Adrenal gland (tissue), 9 donors: ENCODE measurements at regions not wholly inside any gene's neighbourhood (a gene's known extent, or its start where the extent isn't known, plus 50 kb on each side); places are given as distances from the start of the nearest gene placed in this dataset.

Source experiments
- DNase-seq, 7 donors: peaks; one replicate each; pipeline ENCODE4 v3.0.0-alpha.2; 2019 to 2020
- H3K27ac ChIP-seq, 5 donors: fragments of 200-600 bp; sonication (generic) in 4 of 5; 1 replicate in 3 of 5; 2 replicates in 2 of 5; pipeline versions ENCODE4 v1.5.1 to v1.8.0; 2016 to 2020; ENCODE audit warnings: mild to moderate bottlenecking in 1 of 5
- H3K27me3 ChIP-seq: fragments of 200-600 bp; 2 replicates; pipeline ENCODE4 v1.8.0; 2021
- H3K36me3 ChIP-seq, 2 donors: fragments of 200-600 bp; replicated peaks in 1 of 2; 1 replicate in 1 of 2; 2 replicates in 1 of 2; pipeline versions ENCODE4 v1.5.1 to v1.8.0; 2018 to 2022
- H3K4me1 ChIP-seq, 2 donors: fragments of 200-600 bp; replicated peaks in 1 of 2; 1 replicate in 1 of 2; 2 replicates in 1 of 2; pipeline versions ENCODE4 v1.5.1 to v1.8.0; 2018 to 2021
- H3K4me3 ChIP-seq, 4 donors: fragments of 200-600 bp; sonication (generic) in 3 of 4; one replicate each; pipeline ENCODE4 v1.5.1; 2016 to 2018
- H3K9me3 ChIP-seq, 3 donors: fragments of 200-600 bp; sonication (generic) in 1 of 3; replicated peaks in 1 of 3; 1 replicate in 2 of 3; 2 replicates in 1 of 3; pipeline versions ENCODE4 v1.5.1 to v1.8.0; 2016 to 2021
- CTCF ChIP-seq, 6 experiments: fragments of 450-650 bp in 4 of 6; fragments of 200-600 bp in 2 of 6; sonication (generic) in 1 of 6; IDR thresholded peaks; 1 replicate in 5 of 6; 2 replicates in 1 of 6; pipeline versions ENCODE4 v1.5.1 to v1.8.0; 2016 to 2021; ENCODE audit warnings: antibody characterized with exemption in 6 of 6, mild to moderate bottlenecking in 2 of 6, moderate library complexity in 1 of 6
- POLR2A ChIP-seq, 2 donors: fragments of 450-650 bp; IDR thresholded peaks; one replicate each; pipeline ENCODE4 v1.6.1; 2017; ENCODE audit warnings: antibody characterized with exemption in 2 of 2, mild to moderate bottlenecking in 2 of 2, moderate library complexity in 1 of 2
- WGBS, 4 donors: extraction: QIAGEN DNeasy Blood & Tissue Kit in 2 of 4; methylation state at CpG; one replicate each; pipeline versions ENCODE4 v1.1.5 to v1.1.7; 2013 to 2017; 5-methylcytosine and 5-hydroxymethylcytosine counted together
- intact Hi-C, 2 donors: fragments of 100-400 bp; cut with DNase I; formaldehyde crosslinking; loops; one replicate each; pipeline versions ENCODE4 v1.14.1 to v1.15.0; 2022 to 2023
- small RNA-seq, 2 donors: library from RNA; depleted of rRNA; stranded (forward); fragments of <200 nt; gene quantifications; one replicate each; pipeline ENCODE3, GENCODE V24; 2016
- donor health status: healthy with polysubstance abuse.
- donor health status: Bipolar disorder and iron deficiency.
- donor health status: DM: yes; HTN: yes; CAD: no.
- donor health status: DM: no; HTN: no; CAD: no.
- donor health status: DM: no; HTN: no; CAD: no.

- Histone ChIP-seq H3K27me3 (no peaks in the 10 kb centered on the region), H3K27ac (no peak overlapping the region), H3K36me3 (no peaks in the 10 kb centered on the region), H3K4me3 (no peak overlapping the region), H3K4me1 (no peaks in the 10 kb centered on the region), H3K9me3 (no peaks in the 10 kb centered on the region)
- DNase-seq: no peak
- WGBS, 4 donors: 35 to 44% (median 36%) methylated on average over 5 of the region's 5 CpGs
- TF ChIP-seq POLR2A (IDR thresholded peaks at IDR 0.05) (no peak), CTCF (IDR thresholded peaks at IDR 0.05) (no peak)
- intact Hi-C loops: no loop called here
Measured at GRCh38 chr3:109241459-109242186, 74.7 kb downstream of the DPPA2 start.

GRCh38 chr3:109242187-109242523 lies 74.2 kb downstream of the DPPA2 start:
- no peaks in the 10 kb centered on the region for H3K9me3 ChIP-seq
- H3K36me3 ChIP-seq: no peaks in the 10 kb centered on the region
- H3K27ac ChIP-seq: no peak overlapping the region
- intact Hi-C loops: no loop called here
- no peak for DNase-seq
- no peak overlapping the region for H3K4me3 ChIP-seq
- 44 to 61% (median 49%) methylated on average over 3 of the region's 3 CpGs for WGBS, 4 donors
- TF ChIP-seq POLR2A (IDR thresholded peaks at IDR 0.05) (no peak), CTCF (IDR thresholded peaks at IDR 0.05) (no peak)
- H3K4me1 ChIP-seq: no peaks in the 10 kb centered on the region
- H3K27me3 ChIP-seq: no peaks in the 10 kb centered on the region

Small RNA genes in the stretch of these regions (small RNA-seq; reads per million reads assigned to genes)
- gene RNU6-1236P: 0 reads per million in 2 donors
